ENCODE measurements at regions not wholly inside any gene's neighbourhood (a gene's known extent, or its start where the extent isn't known, plus 50 kb on each side); places are given as distances from the start of the nearest gene placed in this dataset.

- H3K9ac ChIP-seq (ENCODE audit: low read length), result no peak overlapping the region
- no peaks in the 10 kb centered on the region for H3K27me3 ChIP-seq (ENCODE audit: insufficient read depth, low read length)
- no peak overlapping the region for H3K4me2 ChIP-seq (ENCODE audit: low read length)
- DNase-seq (ENCODE audit: low read depth, low spot score), result no peak
- H3K4me3 ChIP-seq (replicated peaks in 1 of 2; ENCODE audit: low read depth in 1 of 2, low read length in 2 of 2), result no peak overlapping the region
- intact Hi-C loops (cut with micrococcal nuclease), result no loop called here
- H3K9me3 ChIP-seq (ENCODE audit: control insufficient read depth in 1 of 2, insufficient read depth in 1 of 2, low read depth in 1 of 2, low read length in 2 of 2), result no peaks in the 10 kb centered on the region
- no peaks in the 10 kb centered on the region for H4K20me1 ChIP-seq (ENCODE audit: insufficient read depth)
- TF ChIP-seq, protein P1, sequence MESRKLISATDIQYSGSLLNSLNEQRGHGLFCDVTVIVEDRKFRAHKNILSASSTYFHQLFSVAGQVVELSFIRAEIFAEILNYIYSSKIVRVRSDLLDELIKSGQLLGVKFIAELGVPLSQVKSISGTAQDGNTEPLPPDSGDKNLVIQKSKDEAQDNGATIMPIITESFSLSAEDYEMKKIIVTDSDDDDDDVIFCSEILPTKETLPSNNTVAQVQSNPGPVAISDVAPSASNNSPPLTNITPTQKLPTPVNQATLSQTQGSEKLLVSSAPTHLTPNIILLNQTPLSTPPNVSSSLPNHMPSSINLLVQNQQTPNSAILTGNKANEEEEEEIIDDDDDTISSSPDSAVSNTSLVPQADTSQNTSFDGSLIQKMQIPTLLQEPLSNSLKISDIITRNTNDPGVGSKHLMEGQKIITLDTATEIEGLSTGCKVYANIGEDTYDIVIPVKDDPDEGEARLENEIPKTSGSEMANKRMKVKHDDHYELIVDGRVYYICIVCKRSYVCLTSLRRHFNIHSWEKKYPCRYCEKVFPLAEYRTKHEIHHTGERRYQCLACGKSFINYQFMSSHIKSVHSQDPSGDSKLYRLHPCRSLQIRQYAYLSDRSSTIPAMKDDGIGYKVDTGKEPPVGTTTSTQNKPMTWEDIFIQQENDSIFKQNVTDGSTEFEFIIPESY (IDR thresholded peaks at IDR 0.05; ENCODE audit: extremely low read depth, insufficient replicate concordance, low read length), result no peak
- TF ChIP-seq JUND (IDR thresholded peaks at IDR 0.05), result no peak
- no peak overlapping the region for H2AFZ ChIP-seq (ENCODE audit: low read depth, low read length, poor library complexity, severe bottlenecking)
- ChIA-PET CTCF (no interaction called here), RAD21 (ENCODE audit: low non-redundant PET in 1 of 2, low total read pairs in 2 of 2, uncharacterized antibody in 2 of 2, unreplicated experiment in 2 of 2) (no interaction called here), POLR2A (no interaction called here)
- no peaks in the 10 kb centered on the region for H3K4me1 ChIP-seq (ENCODE audit: control insufficient read depth in 1 of 2, insufficient read depth in 2 of 2, low read length in 2 of 2)
- no peaks in the 10 kb centered on the region for H3K79me2 ChIP-seq (ENCODE audit: insufficient read depth, low read length)
- H3K27ac ChIP-seq (ENCODE audit: low read depth, low read length), result no peak overlapping the region
- no peaks in the 10 kb centered on the region for H3K9me2 ChIP-seq (ENCODE audit: insufficient read depth)
- no peak for ATAC-seq
- no TSS peak for BruUV-seq (replicated peaks)
- H3K36me3 ChIP-seq (ENCODE audit: control insufficient read depth in 1 of 2, insufficient read depth in 2 of 2, low read length in 2 of 2), result no peaks in the 10 kb centered on the region
Observed at GRCh38 chr2:22947741-22948140, 437.2 kb upstream of the KLHL29 start.

- no peaks in the 10 kb centered on the region for H3K36me3 ChIP-seq (ENCODE audit: control insufficient read depth in 1 of 2, insufficient read depth in 2 of 2, low read length in 2 of 2)
- no peak overlapping the region for H3K9ac ChIP-seq (ENCODE audit: low read length)
- H3K4me2 ChIP-seq (ENCODE audit: low read length), result no peak overlapping the region
- H3K9me2 ChIP-seq (ENCODE audit: insufficient read depth), result no peaks in the 10 kb centered on the region
- H3K9me3 ChIP-seq (ENCODE audit: control insufficient read depth in 1 of 2, insufficient read depth in 1 of 2, low read depth in 1 of 2, low read length in 2 of 2), result no peaks in the 10 kb centered on the region
- no peaks in the 10 kb centered on the region for H3K27me3 ChIP-seq (ENCODE audit: insufficient read depth, low read length)
- no peak overlapping the region for H2AFZ ChIP-seq (ENCODE audit: low read depth, low read length, poor library complexity, severe bottlenecking)
- intact Hi-C loops (cut with micrococcal nuclease), result no loop called here
- no peak overlapping the region for H3K4me3 ChIP-seq (replicated peaks in 1 of 2; ENCODE audit: low read depth in 1 of 2, low read length in 2 of 2)
- no peaks in the 10 kb centered on the region for H3K79me2 ChIP-seq (ENCODE audit: insufficient read depth, low read length)
- ATAC-seq (no peak), DNase-seq (ENCODE audit: low read depth, low spot score) (no peak)
- no peaks in the 10 kb centered on the region for H3K4me1 ChIP-seq (ENCODE audit: control insufficient read depth in 1 of 2, insufficient read depth in 2 of 2, low read length in 2 of 2)
- ChIA-PET RAD21 (ENCODE audit: low non-redundant PET in 1 of 2, low total read pairs in 2 of 2, uncharacterized antibody in 2 of 2, unreplicated experiment in 2 of 2) (no interaction called here), CTCF (no interaction called here), POLR2A (no interaction called here)
- no TSS peak for BruUV-seq (replicated peaks)
- no peak overlapping the region for H3K27ac ChIP-seq (ENCODE audit: low read depth, low read length)
- H4K20me1 ChIP-seq (ENCODE audit: insufficient read depth), result no peaks in the 10 kb centered on the region
- TF ChIP-seq SRF (IDR thresholded peaks at IDR 0.05; ENCODE audit: low read depth) (no peak), ZFX (IDR thresholded peaks at IDR 0.05) (no peak), ZNF274 (IDR thresholded peaks at IDR 0.05; ENCODE audit: low read depth, low read length) (no peak), POLR2A (IDR thresholded peaks at IDR 0.05; ENCODE audit: borderline replicate concordance, extremely low read depth, insufficient read depth, insufficient read length) (no peak), POLR2AphosphoS5 (IDR thresholded peaks at IDR 0.05; ENCODE audit: low read depth, low read length) (no peak), CBX3 (IDR thresholded peaks at IDR 0.05; ENCODE audit: low read depth) (no peak), EGR1 (IDR thresholded peaks at IDR 0.05; ENCODE audit: low read depth) (no peak), CEBPB (IDR thresholded peaks at IDR 0.05; ENCODE audit: low read depth) (no peak), FOSL1 (IDR thresholded peaks at IDR 0.05; ENCODE audit: low read depth) (no peak), TCF7L2 (IDR thresholded peaks at IDR 0.05; ENCODE audit: borderline replicate concordance, extremely low read depth, insufficient read depth, insufficient read length) (no peak), EZH2phosphoT487 (IDR thresholded peaks at IDR 0.05; ENCODE audit: borderline replicate concordance) (no peak), MAX (IDR thresholded peaks at IDR 0.05) (no peak), RAD21 (IDR thresholded peaks at IDR 0.05; ENCODE audit: low read depth) (no peak), ELF1 (IDR thresholded peaks at IDR 0.05; ENCODE audit: borderline replicate concordance, low read depth) (no peak)
- TF ChIP-seq, protein P1 (IDR thresholded peaks at IDR 0.05; ENCODE audit: extremely low read depth, insufficient replicate concordance, low read length), result no peak
- TF ChIP-seq, protein P2, sequence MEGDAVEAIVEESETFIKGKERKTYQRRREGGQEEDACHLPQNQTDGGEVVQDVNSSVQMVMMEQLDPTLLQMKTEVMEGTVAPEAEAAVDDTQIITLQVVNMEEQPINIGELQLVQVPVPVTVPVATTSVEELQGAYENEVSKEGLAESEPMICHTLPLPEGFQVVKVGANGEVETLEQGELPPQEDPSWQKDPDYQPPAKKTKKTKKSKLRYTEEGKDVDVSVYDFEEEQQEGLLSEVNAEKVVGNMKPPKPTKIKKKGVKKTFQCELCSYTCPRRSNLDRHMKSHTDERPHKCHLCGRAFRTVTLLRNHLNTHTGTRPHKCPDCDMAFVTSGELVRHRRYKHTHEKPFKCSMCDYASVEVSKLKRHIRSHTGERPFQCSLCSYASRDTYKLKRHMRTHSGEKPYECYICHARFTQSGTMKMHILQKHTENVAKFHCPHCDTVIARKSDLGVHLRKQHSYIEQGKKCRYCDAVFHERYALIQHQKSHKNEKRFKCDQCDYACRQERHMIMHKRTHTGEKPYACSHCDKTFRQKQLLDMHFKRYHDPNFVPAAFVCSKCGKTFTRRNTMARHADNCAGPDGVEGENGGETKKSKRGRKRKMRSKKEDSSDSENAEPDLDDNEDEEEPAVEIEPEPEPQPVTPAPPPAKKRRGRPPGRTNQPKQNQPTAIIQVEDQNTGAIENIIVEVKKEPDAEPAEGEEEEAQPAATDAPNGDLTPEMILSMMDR (IDR thresholded peaks at IDR 0.05 in 2 of 3, conservative IDR thresholded peaks at IDR 0.05 in 1 of 3; ENCODE audit: borderline replicate concordance in 1 of 3, insufficient read depth in 1 of 3, low read depth in 2 of 3, low read length in 2 of 3), result no peak
Observed at GRCh38 chr2:22950431-22950830, 434.5 kb upstream of the KLHL29 start.
